Vagina (tissue), 2 donors: ENCODE measurements at regions not wholly inside any gene's neighbourhood (a gene's known extent, or its start where the extent isn't known, plus 50 kb on each side); places are given as distances from the start of the nearest gene placed in this dataset.

Experiments used
- CTCF ChIP-seq, 3 experiments: fragments of 450-650 bp in 2 of 3; fragments of 200-600 bp in 1 of 3; sonication (generic) in 1 of 3; IDR thresholded peaks; one replicate each; pipeline ENCODE4 v1.5.1; 2017 to 2019; ENCODE audit warnings: antibody characterized with exemption in 3 of 3, mild to moderate bottlenecking in 2 of 3, moderate library complexity in 2 of 3
- POLR2AphosphoS5 ChIP-seq, 2 donors: sonication (generic); formaldehyde crosslinking; IDR thresholded peaks; one replicate each; pipeline ENCODE4 v1.9.0; 2017; ENCODE audit warnings: antibody characterized with exemption in 2 of 2, mild to moderate bottlenecking in 2 of 2, low read depth in 1 of 2; ENCODE audit not compliant: insufficient read depth in 1 of 2

DNA sequence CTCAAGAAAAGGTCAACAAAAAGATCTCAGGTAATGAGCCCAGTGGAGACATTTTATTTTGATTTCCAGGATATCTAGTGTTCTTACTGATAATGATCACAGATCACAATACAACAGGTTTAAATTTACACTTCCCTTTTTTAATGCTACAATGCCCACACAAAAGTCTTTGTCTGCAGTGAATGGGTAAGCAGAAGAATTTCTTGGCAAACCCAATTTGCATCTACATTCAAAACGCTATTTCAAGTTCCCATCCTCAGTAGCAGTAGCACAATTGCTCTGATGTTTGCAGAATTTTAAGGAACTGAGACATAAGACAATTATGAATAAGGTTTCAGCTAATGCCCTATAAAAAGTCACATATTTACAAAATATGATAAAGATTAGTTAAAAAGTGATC is 929.4 kb upstream of the PIK3C3 start:
- TF ChIP-seq POLR2AphosphoS5 (IDR thresholded peaks at IDR 0.05; ENCODE audit: insufficient read depth in 1 of 2, low read depth in 1 of 2): no peak
- no peak for TF ChIP-seq CTCF (IDR thresholded peaks at IDR 0.05)
